ENCODE measurements at regions not wholly inside any gene's neighbourhood (a gene's known extent, or its start where the extent isn't known, plus 50 kb on each side); places are given as distances from the start of the nearest gene placed in this dataset.

DNA sequence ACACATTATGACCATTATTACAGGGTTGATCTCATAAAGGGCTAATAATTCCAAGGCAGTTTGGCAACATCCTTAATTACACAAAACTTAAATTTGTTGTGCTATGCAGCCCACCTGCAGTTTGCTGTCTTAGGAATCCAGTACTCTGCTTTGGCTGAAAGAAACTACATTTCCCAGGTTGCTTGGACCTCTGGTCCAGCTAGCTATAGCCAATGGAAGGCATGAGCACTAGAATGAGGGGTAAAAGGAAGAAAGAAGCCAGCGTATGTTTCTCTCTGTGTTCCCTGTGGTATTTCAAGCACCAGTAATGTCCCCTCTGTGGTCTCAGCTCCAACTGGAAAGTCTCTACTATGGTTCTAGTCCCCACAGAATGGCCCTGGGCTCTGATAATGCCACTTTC is 84.3 kb upstream of the TSC22D2 start:
- TF ChIP-seq, protein P1, sequence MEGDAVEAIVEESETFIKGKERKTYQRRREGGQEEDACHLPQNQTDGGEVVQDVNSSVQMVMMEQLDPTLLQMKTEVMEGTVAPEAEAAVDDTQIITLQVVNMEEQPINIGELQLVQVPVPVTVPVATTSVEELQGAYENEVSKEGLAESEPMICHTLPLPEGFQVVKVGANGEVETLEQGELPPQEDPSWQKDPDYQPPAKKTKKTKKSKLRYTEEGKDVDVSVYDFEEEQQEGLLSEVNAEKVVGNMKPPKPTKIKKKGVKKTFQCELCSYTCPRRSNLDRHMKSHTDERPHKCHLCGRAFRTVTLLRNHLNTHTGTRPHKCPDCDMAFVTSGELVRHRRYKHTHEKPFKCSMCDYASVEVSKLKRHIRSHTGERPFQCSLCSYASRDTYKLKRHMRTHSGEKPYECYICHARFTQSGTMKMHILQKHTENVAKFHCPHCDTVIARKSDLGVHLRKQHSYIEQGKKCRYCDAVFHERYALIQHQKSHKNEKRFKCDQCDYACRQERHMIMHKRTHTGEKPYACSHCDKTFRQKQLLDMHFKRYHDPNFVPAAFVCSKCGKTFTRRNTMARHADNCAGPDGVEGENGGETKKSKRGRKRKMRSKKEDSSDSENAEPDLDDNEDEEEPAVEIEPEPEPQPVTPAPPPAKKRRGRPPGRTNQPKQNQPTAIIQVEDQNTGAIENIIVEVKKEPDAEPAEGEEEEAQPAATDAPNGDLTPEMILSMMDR (conservative IDR thresholded peaks at IDR 0.05; ENCODE audit: low read depth, low read length): no peak
- no peak for TF ChIP-seq EZH2phosphoT487 (IDR thresholded peaks at IDR 0.05; ENCODE audit: borderline replicate concordance, low read length)
